Colonic mucosa (tissue), 4 donors: ENCODE measurements at regions not wholly inside any gene's neighbourhood (a gene's known extent, or its start where the extent isn't known, plus 50 kb on each side); places are given as distances from the start of the nearest gene placed in this dataset.

ENCODE experiments used
- DNase-seq: peaks from one replicate; pipeline ENCODE4 v3.0.0-alpha.2; 2020
- H3K27ac ChIP-seq: fragments of 200-600 bp; one replicate; pipeline ENCODE4 v1.8.0; 2021
- H3K27me3 ChIP-seq: fragments of 200-600 bp; one replicate; pipeline ENCODE4 v1.8.0; 2021
- H3K36me3 ChIP-seq: fragments of 200-600 bp; one replicate; pipeline ENCODE4 v1.8.0; 2021
- H3K4me1 ChIP-seq: fragments of 200-600 bp; one replicate; pipeline ENCODE4 v1.8.0; 2021; ENCODE audit warnings: mild to moderate bottlenecking
- H3K4me3 ChIP-seq: fragments of 200-600 bp; one replicate; pipeline ENCODE4 v1.8.0; 2021
- H3K9ac ChIP-seq, 2 donors: one replicate each; pipeline ENCODE4 v1.7.0; 2013; ENCODE audit warnings: control low read depth in 2 of 2, low read depth in 2 of 2, low read length in 2 of 2
- H3K9me3 ChIP-seq: fragments of 200-600 bp; one replicate; pipeline ENCODE4 v1.8.0; 2021
- intact Hi-C: fragments of 100-400 bp; cut with DNase I; formaldehyde crosslinking; loops from one replicate; pipeline ENCODE4 v1.14.1; 2022
- TF ChIP-seq, protein P1 (sequence below): fragments of 200-600 bp; IDR thresholded peaks from one replicate; pipeline ENCODE4 v1.8.0; 2022; ENCODE audit warnings: antibody characterized with exemption, mild to moderate bottlenecking
- donor health status: healthy.
- donor health status: DM: no; HTN: no; CAD: no.
- donor health status: DM: no; HTN: no; CAD: no.

DNA sequence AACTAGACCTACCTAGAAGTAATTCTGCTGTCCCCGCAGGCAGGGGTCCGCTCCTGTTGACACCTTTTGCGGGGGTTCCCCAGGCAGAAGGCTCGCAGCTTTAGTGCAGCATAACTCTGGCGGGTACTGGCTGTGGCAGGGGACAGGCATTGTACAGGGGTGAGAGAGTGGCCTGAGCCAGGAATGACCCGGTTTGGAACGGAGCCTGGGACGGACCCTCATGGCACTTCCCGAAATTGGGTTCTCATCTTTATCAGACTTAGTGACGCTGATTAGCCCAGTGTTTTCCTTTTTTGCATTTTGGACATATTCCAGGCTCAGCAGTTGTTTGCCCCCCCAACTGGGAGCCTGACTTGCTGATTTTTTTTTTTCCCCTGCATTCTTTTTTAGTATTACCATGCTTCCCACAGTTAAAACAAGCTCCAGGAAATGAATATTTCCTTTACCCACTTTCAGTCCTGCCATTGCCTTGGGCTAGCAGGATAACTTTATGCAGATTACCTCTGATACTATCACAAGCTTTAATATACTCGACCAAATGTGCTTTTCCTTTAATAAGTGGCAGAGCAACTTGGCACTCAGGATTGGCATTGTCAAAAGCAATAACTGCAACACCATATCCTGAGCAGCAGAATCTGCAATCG lies 55.8 kb upstream of the WDR1 start:
- Histone ChIP-seq H3K4me1 (no peaks in the 10 kb centered on the region), H3K4me3 (no peak overlapping the region), H3K27me3 (no peaks in the 10 kb centered on the region), H3K27ac (no peak overlapping the region), H3K36me3 (no peaks in the 10 kb centered on the region), H3K9ac (no peak overlapping the region), H3K9me3 (no peaks in the 10 kb centered on the region)
- TF ChIP-seq, protein P1, sequence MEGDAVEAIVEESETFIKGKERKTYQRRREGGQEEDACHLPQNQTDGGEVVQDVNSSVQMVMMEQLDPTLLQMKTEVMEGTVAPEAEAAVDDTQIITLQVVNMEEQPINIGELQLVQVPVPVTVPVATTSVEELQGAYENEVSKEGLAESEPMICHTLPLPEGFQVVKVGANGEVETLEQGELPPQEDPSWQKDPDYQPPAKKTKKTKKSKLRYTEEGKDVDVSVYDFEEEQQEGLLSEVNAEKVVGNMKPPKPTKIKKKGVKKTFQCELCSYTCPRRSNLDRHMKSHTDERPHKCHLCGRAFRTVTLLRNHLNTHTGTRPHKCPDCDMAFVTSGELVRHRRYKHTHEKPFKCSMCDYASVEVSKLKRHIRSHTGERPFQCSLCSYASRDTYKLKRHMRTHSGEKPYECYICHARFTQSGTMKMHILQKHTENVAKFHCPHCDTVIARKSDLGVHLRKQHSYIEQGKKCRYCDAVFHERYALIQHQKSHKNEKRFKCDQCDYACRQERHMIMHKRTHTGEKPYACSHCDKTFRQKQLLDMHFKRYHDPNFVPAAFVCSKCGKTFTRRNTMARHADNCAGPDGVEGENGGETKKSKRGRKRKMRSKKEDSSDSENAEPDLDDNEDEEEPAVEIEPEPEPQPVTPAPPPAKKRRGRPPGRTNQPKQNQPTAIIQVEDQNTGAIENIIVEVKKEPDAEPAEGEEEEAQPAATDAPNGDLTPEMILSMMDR: no peak
- intact Hi-C loops: no loop called here
- no peak for DNase-seq

GRCh38 chr4:10171055-10171454 lies 54.5 kb upstream of the WDR1 start:
- DNase-seq: peak; percentile 30
- Histone ChIP-seq H3K27ac (no peak overlapping the region), H3K4me3 (no peak overlapping the region), H3K4me1 (no peaks in the 10 kb centered on the region), H3K9me3 (no peaks in the 10 kb centered on the region), H3K9ac (no peak overlapping the region), H3K27me3 (no peaks in the 10 kb centered on the region), H3K36me3 (no peaks in the 10 kb centered on the region)
- TF ChIP-seq, protein P1: no peak
- intact Hi-C loops: no loop called here

DNA sequence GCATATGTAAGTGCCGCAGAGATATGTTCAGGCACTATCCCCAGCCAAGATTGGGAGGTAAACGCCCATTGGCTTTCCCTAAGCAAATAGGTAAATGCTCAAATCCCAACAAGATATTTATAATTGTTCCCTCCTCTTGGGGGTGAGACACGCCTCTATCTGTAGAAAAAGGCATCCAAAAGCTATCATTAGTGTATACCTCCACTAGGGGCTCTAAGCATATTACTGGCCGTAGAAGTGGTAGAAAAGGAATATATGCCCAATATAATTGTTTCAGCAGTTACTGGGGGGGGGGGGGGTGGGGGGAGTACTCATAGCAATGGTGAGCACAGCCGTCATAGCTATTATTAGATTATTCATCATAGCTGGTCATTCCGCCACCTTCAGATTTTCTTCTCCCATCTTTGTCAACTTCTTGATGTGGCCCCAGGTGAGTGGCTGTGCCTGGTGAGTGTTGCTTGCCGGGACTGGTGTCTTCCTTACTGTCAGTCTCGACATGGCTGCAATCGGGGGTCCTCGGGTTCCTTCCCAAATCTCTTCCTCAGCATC lies 53.3 kb upstream of the WDR1 start:
- H3K9ac ChIP-seq: no peak overlapping the region
- intact Hi-C loops: loop anchor here (10.0 kb wide), 1 partner anchor 235 kb away; no protein-coding TSS in a partner anchor
- no peaks in the 10 kb centered on the region for H3K9me3 ChIP-seq
- no peak overlapping the region for H3K27ac ChIP-seq
- DNase-seq: no peak
- H3K36me3 ChIP-seq: no peaks in the 10 kb centered on the region
- no peaks in the 10 kb centered on the region for H3K4me1 ChIP-seq
- TF ChIP-seq, protein P1: no peak
- H3K27me3 ChIP-seq: no peaks in the 10 kb centered on the region
- no peak overlapping the region for H3K4me3 ChIP-seq

GRCh38 chr4:10168151-10168550 lies 51.6 kb upstream of the WDR1 start:
- no peak overlapping the region for H3K9ac ChIP-seq

DNA sequence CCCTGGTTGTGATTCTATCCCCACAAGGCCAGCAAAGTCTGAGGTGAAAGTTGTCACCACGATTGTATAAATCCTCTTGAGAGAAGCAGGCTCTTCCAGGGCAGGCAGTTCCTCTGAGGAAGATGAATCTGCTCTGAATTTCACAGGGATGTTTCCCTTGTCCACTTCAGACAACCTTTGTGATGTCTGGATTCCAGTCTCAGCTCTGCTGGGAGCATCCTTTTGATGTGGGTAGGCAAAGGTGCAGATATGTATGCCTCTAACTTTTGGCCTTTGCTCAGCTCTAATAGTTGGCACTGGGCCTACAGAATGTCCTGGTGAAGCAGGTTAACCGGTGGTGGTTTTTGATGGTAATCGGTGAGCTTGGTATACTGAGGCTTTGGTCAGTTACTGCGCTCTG lies 50.6 kb upstream of the WDR1 start:
- TF ChIP-seq, protein P1: no peak
- Histone ChIP-seq H3K4me1 (peaks cover 5% of the 10 kb centered on the region), H3K36me3 (no peaks in the 10 kb centered on the region), H3K27ac (no peak overlapping the region), H3K9me3 (no peaks in the 10 kb centered on the region), H3K27me3 (no peaks in the 10 kb centered on the region), H3K4me3 (no peak overlapping the region), H3K9ac (no peak overlapping the region)
- intact Hi-C loops: loop anchor here (10.0 kb wide), 1 partner anchor 238 kb away; no protein-coding TSS in a partner anchor
- DNase-seq: no peak

More at GRCh38 chr4:10168151-10168550, 51.6 kb upstream of the WDR1 start:
- no peaks in the 10 kb centered on the region for H3K4me1 ChIP-seq
- H3K36me3 ChIP-seq: no peaks in the 10 kb centered on the region
- DNase-seq: no peak
- H3K27me3 ChIP-seq: no peaks in the 10 kb centered on the region
- no peak overlapping the region for H3K27ac ChIP-seq
- intact Hi-C loops: loop anchor here (10.0 kb wide), 1 partner anchor 237 kb away; no protein-coding TSS in a partner anchor
- H3K9me3 ChIP-seq: no peaks in the 10 kb centered on the region
- H3K4me3 ChIP-seq: no peak overlapping the region
- TF ChIP-seq, protein P1: no peak
